Activated CD8-positive, alpha-beta T cell treated with anti-CD3 and anti-CD28 coated beads, Interleukin-2, amount 10 ng/mL, durations not matched to agents 7 days and 5 days (primary cell): ENCODE measurements at regions not wholly inside any gene's neighbourhood (a gene's known extent, or its start where the extent isn't known, plus 50 kb on each side); places are given as distances from the start of the nearest gene placed in this dataset.

Experiments
- ATAC-seq: fragments of 150-1000 bp; cut with Tn5 transposase; one replicate; pipeline ENCODE4 v1.10.0; 2021; ENCODE audit warnings: moderate library complexity
- CTCF ChIA-PET: fragments of 350-600 bp; sonication (Branson Sonifier 250); formaldehyde crosslinking; loops from one replicate; lab custom pipeline; 2021; ENCODE audit warnings: antibody characterized with exemption; lab: Charles Lee
- POLR2A ChIA-PET: fragments of 350-600 bp; sonication (Branson Sonifier 250); formaldehyde crosslinking; loops from one replicate; lab custom pipeline; 2021; ENCODE audit warnings: antibody characterized with exemption; lab: Charles Lee
- DNase-seq: peaks from one replicate; pipeline ENCODE4 v3.0.0-alpha.2; 2020
- H3K27ac Mint-ChIP-seq: one replicate; pipeline ENCODE4 v1.8.0; 2021; ENCODE audit warnings: mild to moderate bottlenecking, mixed read lengths
- H3K27me3 Mint-ChIP-seq: one replicate; pipeline ENCODE4 v1.8.0; 2021; ENCODE audit warnings: low read depth, mixed read lengths
- H3K36me3 Mint-ChIP-seq: one replicate; pipeline ENCODE4 v1.8.0; 2021; ENCODE audit warnings: low read depth, mixed read lengths
- H3K4me1 Mint-ChIP-seq: one replicate; pipeline ENCODE4 v1.8.0; 2021; ENCODE audit warnings: low read depth, mixed read lengths
- H3K4me3 Mint-ChIP-seq: one replicate; pipeline ENCODE4 v1.8.0; 2021; ENCODE audit warnings: mild to moderate bottlenecking, mixed read lengths
- H3K9me3 Mint-ChIP-seq: one replicate; pipeline ENCODE4 v1.8.0; 2022; ENCODE audit warnings: mixed read lengths; ENCODE audit not compliant: insufficient read depth

DNA sequence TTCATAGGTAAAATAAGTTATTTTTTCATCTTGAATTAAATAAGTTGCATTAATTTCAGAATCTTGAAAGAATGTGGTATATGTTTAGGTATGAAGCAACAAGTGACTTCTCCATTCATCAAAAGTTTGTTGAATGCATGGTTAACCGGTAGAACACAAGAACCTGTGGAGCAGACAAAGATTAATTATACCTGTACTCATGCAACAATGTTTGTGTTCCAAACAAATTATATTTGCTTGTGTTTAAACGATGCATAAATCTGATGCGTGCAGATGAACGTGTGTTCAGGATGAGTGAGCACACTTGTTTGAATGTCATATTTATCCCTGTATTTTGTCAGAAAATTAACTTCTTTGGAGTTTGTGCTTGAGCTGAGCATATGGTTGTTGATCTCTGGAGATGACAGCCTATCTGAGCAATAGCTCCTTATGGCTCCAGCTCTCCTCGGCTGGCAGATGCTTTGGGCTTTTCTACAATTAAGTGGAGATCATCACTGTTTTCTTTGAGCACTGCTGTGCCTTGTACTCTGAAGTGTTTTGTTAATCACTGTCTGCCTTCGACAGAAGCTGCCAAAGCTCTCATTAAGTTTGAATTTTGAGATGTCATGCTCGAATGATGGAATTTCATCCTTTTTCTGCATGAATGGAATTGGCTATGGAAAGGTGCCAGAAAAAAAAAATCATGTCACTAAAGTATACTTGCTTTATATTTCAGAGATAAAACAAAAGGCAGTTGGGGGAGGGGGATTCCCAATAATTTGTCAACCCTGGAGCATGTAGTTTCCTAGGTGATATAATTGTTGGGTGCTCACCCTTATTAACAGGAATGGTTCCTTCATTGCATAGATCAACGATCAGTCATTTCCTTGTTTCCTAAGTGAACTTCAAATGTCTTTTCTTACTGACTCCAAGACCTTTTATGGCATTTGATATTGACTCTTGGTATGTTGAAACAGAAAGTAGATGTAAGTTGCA lies 502.5 kb upstream of the ARRDC3 start:
- ChIA-PET CTCF (no interaction called here), POLR2A (no interaction called here)
- Mint-ChIP-seq H3K27ac (no peak overlapping the region), H3K9me3 (no peaks in the 10 kb centered on the region), H3K36me3 (no peaks in the 10 kb centered on the region), H3K27me3 (no peaks in the 10 kb centered on the region), H3K4me3 (no peak overlapping the region), H3K4me1 (no peaks in the 10 kb centered on the region)
- ATAC-seq = no peak
- DNase-seq = no peak

GRCh38 chr5:91884036-91884435 lies 500.9 kb upstream of the ARRDC3 start:
- ChIA-PET POLR2A (no interaction called here), CTCF (no interaction called here)
- Mint-ChIP-seq H3K27ac (no peak overlapping the region), H3K4me1 (no peaks in the 10 kb centered on the region), H3K36me3 (no peaks in the 10 kb centered on the region), H3K9me3 (no peaks in the 10 kb centered on the region), H3K27me3 (no peaks in the 10 kb centered on the region), H3K4me3 (no peak overlapping the region)
- no peak for ATAC-seq
- no peak for DNase-seq

DNA sequence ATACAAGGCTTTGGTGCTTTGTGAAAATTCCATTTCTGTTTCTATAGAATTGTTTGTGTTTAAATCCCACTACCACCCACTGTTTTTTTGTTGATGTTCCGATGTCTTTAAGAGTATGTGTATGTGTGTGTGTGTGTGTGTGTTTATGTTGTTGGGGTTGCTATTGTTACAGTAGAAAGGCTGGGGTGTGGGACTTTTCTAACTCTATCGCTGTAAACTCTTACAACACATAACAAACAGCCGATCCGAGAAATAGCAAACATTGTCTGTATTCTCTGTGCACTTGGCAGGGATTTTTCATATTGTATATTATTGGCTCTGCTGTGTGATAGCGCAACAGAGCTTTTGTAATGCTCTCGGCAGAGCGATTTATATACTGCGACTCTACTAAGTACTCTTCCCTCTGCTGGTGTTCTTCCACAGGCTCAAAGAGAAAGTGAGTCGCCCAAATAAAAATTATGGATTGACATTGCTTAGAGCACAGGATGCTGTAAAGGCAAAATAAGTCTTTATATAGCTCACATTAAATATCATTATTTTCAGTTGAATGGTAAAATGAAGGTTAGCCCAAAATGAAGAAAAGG lies 492.2 kb upstream of the ARRDC3 start:
- Mint-ChIP-seq H3K36me3 (no peaks in the 10 kb centered on the region), H3K27ac (no peak overlapping the region), H3K27me3 (no peaks in the 10 kb centered on the region)

GRCh38 chr5:91867799-91868198 lies 484.7 kb upstream of the ARRDC3 start:
- H3K36me3 Mint-ChIP-seq = no peaks in the 10 kb centered on the region
- no peaks in the 10 kb centered on the region for H3K9me3 Mint-ChIP-seq
- no peak for ATAC-seq

More for the DNA sequence above, 492.2 kb upstream of the ARRDC3 start:
- ATAC-seq = no peak
- no peaks in the 10 kb centered on the region for H3K9me3 Mint-ChIP-seq
- no peak for DNase-seq
- H3K4me3 Mint-ChIP-seq = no peak overlapping the region
- CTCF ChIA-PET = no interaction called here
- POLR2A ChIA-PET = no interaction called here
- no peaks in the 10 kb centered on the region for H3K4me1 Mint-ChIP-seq

GRCh38 chr5:91865915-91866314 lies 482.8 kb upstream of the ARRDC3 start:
- H3K36me3 Mint-ChIP-seq = no peaks in the 10 kb centered on the region
- ATAC-seq (no peak), DNase-seq (no peak)
- ChIA-PET POLR2A (no interaction called here), CTCF (no interaction called here)
- no peak overlapping the region for H3K4me3 Mint-ChIP-seq
- H3K4me1 Mint-ChIP-seq = no peaks in the 10 kb centered on the region
- no peak overlapping the region for H3K27ac Mint-ChIP-seq
- no peaks in the 10 kb centered on the region for H3K27me3 Mint-ChIP-seq
- no peaks in the 10 kb centered on the region for H3K9me3 Mint-ChIP-seq

More at GRCh38 chr5:91867799-91868198, 484.7 kb upstream of the ARRDC3 start:
- ChIA-PET CTCF (no interaction called here), POLR2A (no interaction called here)
- Mint-ChIP-seq H3K27me3 (no peaks in the 10 kb centered on the region), H3K4me3 (no peak overlapping the region), H3K27ac (no peak overlapping the region), H3K4me1 (no peaks in the 10 kb centered on the region)
- no peak for DNase-seq

DNA sequence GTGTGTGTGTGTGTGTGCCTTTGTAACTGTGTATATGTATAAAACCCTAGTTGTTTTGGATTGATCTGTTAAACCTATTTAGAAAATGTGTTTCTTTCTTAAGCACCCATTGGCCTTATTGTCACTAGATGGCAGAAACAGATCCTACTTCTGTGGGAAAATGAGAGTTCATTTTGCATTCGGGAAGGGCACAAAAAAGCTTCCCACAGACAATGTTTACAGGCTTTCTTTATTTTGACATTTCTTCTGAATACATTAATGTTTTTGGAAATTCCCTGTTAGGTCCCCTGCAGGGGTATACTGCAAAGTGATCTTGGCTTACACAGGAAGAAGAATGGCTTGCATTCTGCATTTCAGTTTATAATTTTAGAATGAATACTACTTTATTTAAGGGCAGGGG lies 481.8 kb upstream of the ARRDC3 start:
- H3K4me1 Mint-ChIP-seq = no peaks in the 10 kb centered on the region
- H3K9me3 Mint-ChIP-seq = no peaks in the 10 kb centered on the region
- H3K27me3 Mint-ChIP-seq = no peaks in the 10 kb centered on the region
- no peaks in the 10 kb centered on the region for H3K36me3 Mint-ChIP-seq
- H3K27ac Mint-ChIP-seq = no peak overlapping the region
- CTCF ChIA-PET = no interaction called here
- ATAC-seq (no peak), DNase-seq (no peak)
- POLR2A ChIA-PET = no interaction called here
- no peak overlapping the region for H3K4me3 Mint-ChIP-seq

DNA sequence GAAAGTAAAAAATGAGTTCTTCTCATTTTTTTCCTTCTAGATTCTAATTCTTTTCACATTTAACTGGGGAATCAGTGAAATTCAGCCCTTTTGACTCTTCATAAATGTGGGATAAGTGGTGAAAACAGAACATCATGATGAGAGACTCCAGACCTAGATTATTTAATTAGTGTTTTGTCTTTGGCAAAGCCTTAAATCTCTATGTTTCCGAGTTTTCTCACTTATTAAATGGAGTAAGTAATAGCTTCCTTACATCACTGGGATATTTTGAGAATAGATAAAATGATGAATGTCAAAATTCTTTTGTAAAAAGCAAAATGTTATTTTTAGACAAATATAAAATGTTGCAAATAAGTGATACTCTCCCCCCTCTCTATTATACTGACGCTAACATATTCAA lies 468.6 kb upstream of the ARRDC3 start:
- CTCF ChIA-PET = no interaction called here
- POLR2A ChIA-PET = no interaction called here
- H3K27ac Mint-ChIP-seq = no peak overlapping the region
- H3K4me1 Mint-ChIP-seq = no peaks in the 10 kb centered on the region
- H3K4me3 Mint-ChIP-seq = no peak overlapping the region
- H3K36me3 Mint-ChIP-seq = no peaks in the 10 kb centered on the region
- ATAC-seq (no peak), DNase-seq (no peak)
- no peaks in the 10 kb centered on the region for H3K9me3 Mint-ChIP-seq
- no peaks in the 10 kb centered on the region for H3K27me3 Mint-ChIP-seq

- POLR2A ChIA-PET = no interaction called here
- Mint-ChIP-seq H3K9me3 (no peaks in the 10 kb centered on the region), H3K4me3 (no peak overlapping the region), H3K27ac (no peak overlapping the region), H3K27me3 (no peaks in the 10 kb centered on the region), H3K36me3 (no peaks in the 10 kb centered on the region), H3K4me1 (no peaks in the 10 kb centered on the region)
- ATAC-seq (no peak), DNase-seq (no peak)
- CTCF ChIA-PET = no interaction called here
These were observed 466.9 kb upstream of the ARRDC3 start for GRCh38 chr5:91850031-91850430.

- Mint-ChIP-seq H3K4me1 (no peaks in the 10 kb centered on the region), H3K27ac (no peak overlapping the region), H3K4me3 (no peak overlapping the region), H3K27me3 (no peaks in the 10 kb centered on the region), H3K36me3 (no peaks in the 10 kb centered on the region), H3K9me3 (no peaks in the 10 kb centered on the region)
- ATAC-seq (no peak), DNase-seq (no peak)
- ChIA-PET CTCF (no interaction called here), POLR2A (no interaction called here)
These were observed 466.0 kb upstream of the ARRDC3 start for GRCh38 chr5:91849069-91849468.

DNA sequence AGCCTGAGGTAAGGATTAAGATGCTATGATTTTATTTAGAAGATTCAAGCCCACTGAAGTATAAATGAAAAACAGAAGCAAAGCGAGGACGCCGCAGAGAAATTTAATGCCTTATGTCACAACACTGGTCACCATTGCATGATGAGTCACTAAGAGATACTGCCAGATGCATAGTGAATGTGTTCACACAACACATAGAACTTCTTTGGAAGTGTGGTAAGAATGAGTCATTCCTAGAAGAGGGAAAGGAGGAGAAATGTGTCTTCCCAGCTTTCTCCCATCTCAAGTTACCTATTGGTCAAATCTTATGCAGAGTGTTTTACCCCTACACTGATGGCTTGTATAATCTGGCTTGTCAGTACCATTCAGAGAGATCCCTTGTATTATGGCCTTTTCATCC lies 465.3 kb upstream of the ARRDC3 start:
- Mint-ChIP-seq H3K9me3 (no peaks in the 10 kb centered on the region), H3K4me1 (no peaks in the 10 kb centered on the region), H3K27ac (no peak overlapping the region), H3K4me3 (no peak overlapping the region), H3K27me3 (no peaks in the 10 kb centered on the region), H3K36me3 (no peaks in the 10 kb centered on the region)
- CTCF ChIA-PET = no interaction called here
- no peak for ATAC-seq
- POLR2A ChIA-PET = no interaction called here
- DNase-seq = no peak

DNA sequence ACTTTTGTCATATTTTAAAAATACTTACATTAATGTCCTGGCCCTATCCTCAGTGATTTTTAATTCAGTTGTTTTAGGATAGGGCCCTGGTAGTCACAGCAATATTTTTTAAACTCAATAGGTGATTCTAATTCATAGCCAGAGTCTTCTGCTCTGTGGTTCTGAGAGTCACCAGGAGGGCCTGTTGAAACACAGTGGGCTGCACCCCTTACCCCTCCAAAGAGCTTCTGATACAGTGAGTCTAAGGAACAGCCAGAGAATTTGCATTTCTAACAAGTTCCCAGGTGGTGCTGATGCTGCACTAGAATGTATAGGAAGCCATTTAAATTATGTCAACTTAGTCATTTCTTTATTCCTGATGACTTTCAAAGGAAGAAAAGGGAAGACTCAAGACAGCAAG lies 458.3 kb upstream of the ARRDC3 start:
- Mint-ChIP-seq H3K4me1 (no peaks in the 10 kb centered on the region), H3K27ac (no peak overlapping the region), H3K4me3 (no peak overlapping the region), H3K36me3 (no peaks in the 10 kb centered on the region), H3K27me3 (no peaks in the 10 kb centered on the region), H3K9me3 (no peaks in the 10 kb centered on the region)
- CTCF ChIA-PET = no interaction called here
- POLR2A ChIA-PET = no interaction called here
- ATAC-seq = no peak
- DNase-seq = no peak

GRCh38 chr5:91840412-91840811 lies 457.3 kb upstream of the ARRDC3 start:
- ATAC-seq = no peak

More at GRCh38 chr5:91840412-91840811, 457.3 kb upstream of the ARRDC3 start:
- Mint-ChIP-seq H3K9me3 (no peaks in the 10 kb centered on the region), H3K27me3 (no peaks in the 10 kb centered on the region), H3K4me3 (no peak overlapping the region), H3K36me3 (no peaks in the 10 kb centered on the region), H3K4me1 (no peaks in the 10 kb centered on the region), H3K27ac (no peak overlapping the region)
- DNase-seq = no peak
- POLR2A ChIA-PET = no interaction called here
- CTCF ChIA-PET = no interaction called here
